C4-2B (cell line): ENCODE measurements at regions not wholly inside any gene's neighbourhood (a gene's known extent, or its start where the extent isn't known, plus 50 kb on each side); places are given as distances from the start of the nearest gene placed in this dataset.

Experiments used
- CTCF ChIP-seq: fragments of 450-650 bp; conservative IDR thresholded peaks from 2 replicates; pipeline ENCODE4 v1.5.1; 2017; ENCODE audit warnings: mild to moderate bottlenecking
- ZFX ChIP-seq: fragments of 450-650 bp; IDR thresholded peaks from 2 replicates; pipeline ENCODE4 v1.6.1; 2017

DNA sequence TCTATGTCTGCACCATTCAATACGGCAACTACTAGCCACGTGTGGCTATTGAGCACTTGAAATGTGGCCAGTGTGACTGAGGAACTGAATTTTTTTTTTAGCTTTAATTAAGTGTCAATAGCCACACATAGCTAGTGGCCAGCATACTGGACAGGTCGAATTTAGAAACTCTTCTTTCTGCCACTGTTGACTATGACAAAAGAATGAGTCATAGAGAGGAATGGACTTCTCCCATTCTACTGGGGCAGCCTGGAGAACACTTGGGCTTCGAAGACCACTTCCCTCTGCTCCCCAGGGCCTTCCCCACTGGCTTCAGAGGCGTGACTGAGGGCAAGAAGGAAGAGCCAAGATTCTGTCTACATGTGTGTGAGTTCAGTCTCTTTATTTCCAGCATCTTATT lies 137.5 kb downstream of the SNX10 start:
- TF ChIP-seq CTCF (no peak), ZFX (no peak)
